SKM-1 treated with dmso at 0.1 percent for 144 hours (cell line): ENCODE measurements at regions not wholly inside any gene's neighbourhood (a gene's known extent, or its start where the extent isn't known, plus 50 kb on each side); places are given as distances from the start of the nearest gene placed in this dataset.
"Not testable (repeated sequence)": the region's sequence is repeated elsewhere in the genome, so short reads cannot be mapped to it uniquely, and the experiment has no call there.

ENCODE experiments used
- DNase-seq: peaks from one replicate; lab custom pipeline; 2025; ENCODE audit not compliant: unreplicated experiment; lab: John Stamatoyannopoulos, UW

- DNase-seq, result no peak
Observed at GRCh38 chr11:107276077-107276476, 181.5 kb downstream of the CWF19L2 start.

GRCh38 chr11:107275632-107276031, 182.0 kb downstream of the CWF19L2 start:
- no peak for DNase-seq

GRCh38 chr11:107274138-107274537, 183.5 kb downstream of the CWF19L2 start:
- no peak for DNase-seq

GRCh38 chr11:107272561-107272960, 185.1 kb downstream of the CWF19L2 start:
- DNase-seq, result no peak

- no peak for DNase-seq
Observed at GRCh38 chr11:107271425-107271824, 186.2 kb downstream of the CWF19L2 start.

GRCh38 chr11:107268977-107269376, 188.6 kb downstream of the CWF19L2 start:
- DNase-seq, result no peak

- DNase-seq, result no peak
Observed at GRCh38 chr11:107266455-107266854, 191.2 kb downstream of the CWF19L2 start.

- DNase-seq, result no peak
Observed at GRCh38 chr11:107265591-107266121, 192.0 kb downstream of the CWF19L2 start.

- DNase-seq, result no peak
Observed at GRCh38 chr11:107263844-107264563, 193.6 kb downstream of the CWF19L2 start.

GRCh38 chr11:107259811-107260221, 197.8 kb downstream of the CWF19L2 start:
- DNase-seq, result no peak

- no peak for DNase-seq
Observed at GRCh38 chr11:107257710-107258109, 199.9 kb downstream of the CWF19L2 start.

- not testable (repeated sequence) for DNase-seq
Observed at GRCh38 chr11:107253661-107254060, 204.0 kb downstream of the CWF19L2 start.

- no peak for DNase-seq
Observed at GRCh38 chr11:107252429-107253161, 205.0 kb downstream of the CWF19L2 start.

GRCh38 chr11:107251298-107251697, 206.3 kb downstream of the CWF19L2 start:
- DNase-seq, result no peak

GRCh38 chr11:107250017-107250416, 207.6 kb downstream of the CWF19L2 start:
- no peak for DNase-seq

- no peak for DNase-seq
Observed at GRCh38 chr11:107249054-107249453, 208.6 kb downstream of the CWF19L2 start.

- no peak for DNase-seq
Observed at GRCh38 chr11:107247167-107247861, 210.3 kb downstream of the CWF19L2 start.

- no peak for DNase-seq
Observed at GRCh38 chr11:107243929-107244328, 213.7 kb downstream of the CWF19L2 start.

- DNase-seq, result no peak
Observed at GRCh38 chr11:107232451-107232850, 214.2 kb upstream of the GUCY1A2 start.

- no peak for DNase-seq
Observed at GRCh38 chr11:107224836-107225235, 206.6 kb upstream of the GUCY1A2 start.

- no peak for DNase-seq
Observed at GRCh38 chr11:107222916-107223460, 204.7 kb upstream of the GUCY1A2 start.
